ENCODE measurements at regions not wholly inside any gene's neighbourhood (a gene's known extent, or its start where the extent isn't known, plus 50 kb on each side); places are given as distances from the start of the nearest gene placed in this dataset.

DNA sequence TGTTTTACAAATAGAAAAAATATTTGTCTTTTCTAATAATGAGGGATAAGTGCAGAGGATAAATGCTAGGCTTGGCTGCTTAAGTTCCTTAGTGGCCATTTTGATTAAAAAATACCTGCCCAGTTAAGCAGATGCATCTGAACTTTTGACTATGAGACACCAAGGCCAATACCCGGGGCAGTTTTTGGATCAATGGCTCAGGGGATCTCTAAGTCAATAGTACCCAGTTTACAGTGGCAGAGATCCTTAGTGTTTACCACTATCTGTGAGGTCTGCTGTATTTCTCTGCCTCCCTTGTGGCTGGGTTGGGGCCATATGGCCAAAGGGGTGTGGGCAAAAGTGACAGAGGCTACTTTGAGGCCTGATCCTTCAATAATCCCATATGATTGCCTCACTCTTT lies 184.5 kb upstream of the MAST4 start:
- 87 to 94% methylated on average over 1 of the region's 1 CpG for WGBS, 2 donors
- TF ChIP-seq, protein P1, sequence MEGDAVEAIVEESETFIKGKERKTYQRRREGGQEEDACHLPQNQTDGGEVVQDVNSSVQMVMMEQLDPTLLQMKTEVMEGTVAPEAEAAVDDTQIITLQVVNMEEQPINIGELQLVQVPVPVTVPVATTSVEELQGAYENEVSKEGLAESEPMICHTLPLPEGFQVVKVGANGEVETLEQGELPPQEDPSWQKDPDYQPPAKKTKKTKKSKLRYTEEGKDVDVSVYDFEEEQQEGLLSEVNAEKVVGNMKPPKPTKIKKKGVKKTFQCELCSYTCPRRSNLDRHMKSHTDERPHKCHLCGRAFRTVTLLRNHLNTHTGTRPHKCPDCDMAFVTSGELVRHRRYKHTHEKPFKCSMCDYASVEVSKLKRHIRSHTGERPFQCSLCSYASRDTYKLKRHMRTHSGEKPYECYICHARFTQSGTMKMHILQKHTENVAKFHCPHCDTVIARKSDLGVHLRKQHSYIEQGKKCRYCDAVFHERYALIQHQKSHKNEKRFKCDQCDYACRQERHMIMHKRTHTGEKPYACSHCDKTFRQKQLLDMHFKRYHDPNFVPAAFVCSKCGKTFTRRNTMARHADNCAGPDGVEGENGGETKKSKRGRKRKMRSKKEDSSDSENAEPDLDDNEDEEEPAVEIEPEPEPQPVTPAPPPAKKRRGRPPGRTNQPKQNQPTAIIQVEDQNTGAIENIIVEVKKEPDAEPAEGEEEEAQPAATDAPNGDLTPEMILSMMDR (IDR thresholded peaks at IDR 0.05), result no peak
- no peak for TF ChIP-seq POLR2A (IDR thresholded peaks at IDR 0.05)
- H3K4me3 ChIP-seq (ENCODE audit: low read depth, poor library complexity, severe bottlenecking), result no peak overlapping the region
- no peak for DNase-seq (ENCODE audit: low spot score in 2 of 2)
- intact Hi-C loops (cut with DNase I; ENCODE audit: low total_unique reads), result no loop called here

DNA sequence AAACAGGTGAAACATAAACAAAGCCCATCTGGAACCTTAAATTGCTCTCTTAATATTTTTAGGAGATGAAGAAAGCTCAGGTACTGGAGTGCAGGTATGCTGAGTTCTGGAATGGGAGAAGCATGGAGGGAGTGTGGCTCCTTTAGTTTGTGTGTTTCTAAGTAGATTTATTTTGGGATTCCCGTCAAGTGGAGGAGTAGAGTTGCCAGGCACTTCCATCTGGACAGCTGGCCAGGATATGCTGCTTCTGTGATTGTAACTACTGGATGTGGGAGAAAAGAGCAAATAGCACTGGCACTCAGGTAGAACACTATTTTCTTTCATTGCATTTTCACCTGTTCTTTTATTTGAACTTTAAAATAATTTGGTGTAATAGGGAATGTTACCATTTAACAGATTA lies 182.3 kb upstream of the MAST4 start:
- no peak for TF ChIP-seq POLR2A (IDR thresholded peaks at IDR 0.05)
- TF ChIP-seq, protein P1 (IDR thresholded peaks at IDR 0.05), result no peak
- intact Hi-C loops (cut with DNase I; ENCODE audit: low total_unique reads), result no loop called here
- no peak overlapping the region for H3K4me3 ChIP-seq (ENCODE audit: low read depth, poor library complexity, severe bottlenecking)
- 79 to 84% methylated on average over 1 of the region's 1 CpG for WGBS, 2 donors
- DNase-seq (ENCODE audit: low spot score in 2 of 2), result no peak

GRCh38 chr5:66415208-66415607 lies 181.0 kb upstream of the MAST4 start:
- intact Hi-C loops (cut with DNase I; ENCODE audit: low total_unique reads), result no loop called here
- TF ChIP-seq, protein P1 (IDR thresholded peaks at IDR 0.05), result no peak
- DNase-seq (ENCODE audit: low spot score in 2 of 2), result no peak

DNA sequence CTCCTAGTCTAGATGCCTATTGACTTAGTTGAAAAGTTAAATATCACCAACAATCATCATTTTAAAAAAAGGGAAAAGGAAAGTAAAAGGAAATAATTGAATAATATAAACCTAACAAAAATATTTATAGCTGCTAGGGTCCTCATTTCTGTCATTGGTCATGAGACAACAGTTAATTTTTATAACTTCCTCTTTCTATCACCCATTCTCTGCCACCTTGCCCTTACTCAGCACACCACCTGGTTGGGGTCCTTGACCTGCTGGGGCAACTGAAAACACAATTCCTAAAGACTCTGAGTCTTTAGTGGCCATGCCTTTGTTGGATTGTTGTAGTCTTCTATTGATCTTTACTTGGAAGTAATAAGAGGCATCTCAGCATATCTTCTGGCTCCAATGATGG lies 179.5 kb upstream of the MAST4 start:
- TF ChIP-seq, protein P1 (IDR thresholded peaks at IDR 0.05), result no peak
- no peak for TF ChIP-seq POLR2A (IDR thresholded peaks at IDR 0.05)
- no peak overlapping the region for H3K4me3 ChIP-seq (ENCODE audit: low read depth, poor library complexity, severe bottlenecking)
- DNase-seq (ENCODE audit: low spot score in 2 of 2), result no peak
- intact Hi-C loops (cut with DNase I; ENCODE audit: low total_unique reads), result no loop called here

More at GRCh38 chr5:66415208-66415607, 181.0 kb upstream of the MAST4 start:
- H3K4me3 ChIP-seq (ENCODE audit: low read depth, poor library complexity, severe bottlenecking), result no peak overlapping the region

DNA sequence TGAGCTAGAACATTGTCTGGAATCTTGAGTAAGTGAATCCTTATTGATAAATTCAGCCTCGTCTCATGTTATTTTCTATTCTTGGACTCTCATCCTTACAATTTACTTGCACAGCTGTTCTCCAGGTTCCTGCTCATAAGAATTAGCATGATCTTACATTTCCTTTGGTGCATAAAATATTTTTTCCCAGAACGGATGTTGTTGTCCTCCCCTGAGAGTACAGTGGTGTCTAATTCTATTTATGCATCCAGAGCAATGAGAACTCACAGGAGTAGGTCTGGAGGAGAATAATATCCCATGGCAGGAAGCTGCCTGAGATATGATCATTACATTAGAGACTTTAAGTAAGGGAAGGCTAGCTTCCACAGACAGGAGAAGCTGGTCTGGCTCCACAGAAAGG lies 178.4 kb upstream of the MAST4 start:
- no peak overlapping the region for H3K4me3 ChIP-seq (ENCODE audit: low read depth, poor library complexity, severe bottlenecking)
- 39 to 55% methylated on average over 2 of the region's 2 CpGs for WGBS, 2 donors
- no peak for DNase-seq (ENCODE audit: low spot score in 2 of 2)
- intact Hi-C loops (cut with DNase I; ENCODE audit: low total_unique reads), result no loop called here
- TF ChIP-seq, protein P1 (IDR thresholded peaks at IDR 0.05), result no peak

DNA sequence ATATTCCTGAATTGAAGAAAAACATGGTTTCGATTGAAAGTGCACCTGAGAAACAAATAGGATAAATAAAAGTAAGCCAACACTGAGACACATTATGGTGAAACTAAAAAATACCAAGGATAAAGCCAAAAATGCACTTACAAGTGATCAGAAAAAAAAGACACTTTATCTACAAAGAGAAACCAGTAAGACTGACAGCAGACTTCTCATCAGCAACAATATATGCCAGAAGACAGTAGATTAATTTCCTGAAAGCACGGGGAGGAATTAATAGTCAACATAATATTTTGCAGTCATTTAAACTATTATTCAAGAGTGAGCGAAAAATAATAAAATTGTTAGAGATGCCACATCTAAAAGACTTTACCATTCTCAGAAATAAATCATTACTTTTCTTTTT lies 172.7 kb upstream of the MAST4 start:
- no peak overlapping the region for H3K4me3 ChIP-seq (ENCODE audit: low read depth, poor library complexity, severe bottlenecking)
- DNase-seq (ENCODE audit: low spot score in 2 of 2), result no peak
- WGBS, 2 donors, result 92 to 95% methylated on average over 3 of the region's 3 CpGs
- intact Hi-C loops (cut with DNase I; ENCODE audit: low total_unique reads), result no loop called here
- no peak for TF ChIP-seq POLR2A (IDR thresholded peaks at IDR 0.05)
- TF ChIP-seq, protein P1 (IDR thresholded peaks at IDR 0.05), result no peak
